ENCODE measurements at regions not wholly inside any gene's neighbourhood (a gene's known extent, or its start where the extent isn't known, plus 50 kb on each side); places are given as distances from the start of the nearest gene placed in this dataset.
"Not testable (repeated sequence)": the region's sequence is repeated elsewhere in the genome, so short reads cannot be mapped to it uniquely, and the experiment has no call there.

DNA sequence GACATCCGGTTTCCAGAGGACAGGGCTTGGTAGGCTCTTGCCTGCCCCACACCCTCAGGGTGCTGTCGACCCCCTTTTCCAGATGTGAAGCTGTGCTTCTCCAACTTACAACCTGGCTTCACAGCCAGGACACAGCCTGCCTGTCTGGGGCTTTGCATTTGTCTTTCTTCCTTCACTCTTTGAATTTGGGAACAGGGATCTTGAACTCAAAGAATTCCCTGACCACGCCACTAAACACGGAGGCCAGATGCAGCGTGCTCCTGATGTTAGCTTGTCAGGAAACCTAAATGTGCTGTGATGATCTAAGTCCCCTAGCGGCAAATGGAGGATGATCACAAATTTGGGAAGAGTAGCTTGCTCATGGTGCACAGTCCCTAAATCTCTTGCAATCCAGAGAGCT lies 244.8 kb upstream of the RGMA start:
- ChIA-PET RAD21 (ENCODE audit: unreplicated experiment) (no interaction called here), POLR2A (no interaction called here), SMC1A (ENCODE audit: uncharacterized antibody, unreplicated experiment) (no interaction called here), CTCF (no interaction called here)
- no peak overlapping the region for H3K4me3 ChIP-seq
- under 1% methylated on average over 6 of the region's 6 CpGs for WGBS (ENCODE audit: insufficient coverage, insufficient replicate concordance, low lambda C conversion rate, missing lambda C conversion rate)
- H3K9me3 ChIP-seq (replicated peaks; ENCODE audit: control insufficient read depth, insufficient read depth, low read length), result no peaks in the 10 kb centered on the region
- H3K4me2 ChIP-seq (ENCODE audit: control insufficient read depth, insufficient read depth), result no peak overlapping the region
- H3K27me3 ChIP-seq (replicated peaks in 1 of 2; ENCODE audit: control insufficient read depth in 2 of 2, insufficient read depth in 2 of 2, low read length in 1 of 2), result peaks cover 0 to 2% of the 10 kb centered on the region in 2 experiments; a peak in 2 of 4 replicates
- ATAC-seq, result no peak
- TF ChIP-seq, protein P1, sequence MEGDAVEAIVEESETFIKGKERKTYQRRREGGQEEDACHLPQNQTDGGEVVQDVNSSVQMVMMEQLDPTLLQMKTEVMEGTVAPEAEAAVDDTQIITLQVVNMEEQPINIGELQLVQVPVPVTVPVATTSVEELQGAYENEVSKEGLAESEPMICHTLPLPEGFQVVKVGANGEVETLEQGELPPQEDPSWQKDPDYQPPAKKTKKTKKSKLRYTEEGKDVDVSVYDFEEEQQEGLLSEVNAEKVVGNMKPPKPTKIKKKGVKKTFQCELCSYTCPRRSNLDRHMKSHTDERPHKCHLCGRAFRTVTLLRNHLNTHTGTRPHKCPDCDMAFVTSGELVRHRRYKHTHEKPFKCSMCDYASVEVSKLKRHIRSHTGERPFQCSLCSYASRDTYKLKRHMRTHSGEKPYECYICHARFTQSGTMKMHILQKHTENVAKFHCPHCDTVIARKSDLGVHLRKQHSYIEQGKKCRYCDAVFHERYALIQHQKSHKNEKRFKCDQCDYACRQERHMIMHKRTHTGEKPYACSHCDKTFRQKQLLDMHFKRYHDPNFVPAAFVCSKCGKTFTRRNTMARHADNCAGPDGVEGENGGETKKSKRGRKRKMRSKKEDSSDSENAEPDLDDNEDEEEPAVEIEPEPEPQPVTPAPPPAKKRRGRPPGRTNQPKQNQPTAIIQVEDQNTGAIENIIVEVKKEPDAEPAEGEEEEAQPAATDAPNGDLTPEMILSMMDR (IDR thresholded peaks at IDR 0.05 in 2 of 3, conservative IDR thresholded peaks at IDR 0.05 in 1 of 3; ENCODE audit: control insufficient read depth in 2 of 3, extremely low read depth in 1 of 3, insufficient read depth in 1 of 3, low read depth in 3 of 3, low read length in 3 of 3), result peak in 1 of 3 experiments; percentile 12; a peak in 1 of 6 replicates
- TF ChIP-seq, protein P2, sequence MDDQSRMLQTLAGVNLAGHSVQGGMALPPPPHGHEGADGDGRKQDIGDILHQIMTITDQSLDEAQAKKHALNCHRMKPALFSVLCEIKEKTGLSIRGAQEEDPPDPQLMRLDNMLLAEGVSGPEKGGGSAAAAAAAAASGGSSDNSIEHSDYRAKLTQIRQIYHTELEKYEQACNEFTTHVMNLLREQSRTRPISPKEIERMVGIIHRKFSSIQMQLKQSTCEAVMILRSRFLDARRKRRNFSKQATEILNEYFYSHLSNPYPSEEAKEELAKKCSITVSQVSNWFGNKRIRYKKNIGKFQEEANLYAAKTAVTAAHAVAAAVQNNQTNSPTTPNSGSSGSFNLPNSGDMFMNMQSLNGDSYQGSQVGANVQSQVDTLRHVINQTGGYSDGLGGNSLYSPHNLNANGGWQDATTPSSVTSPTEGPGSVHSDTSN (IDR thresholded peaks at IDR 0.05; ENCODE audit: insufficient replicate concordance, low read depth, low read length), result no peak
- no peak overlapping the region for H3K9ac ChIP-seq (ENCODE audit: control insufficient read depth, insufficient read depth, low read length)
- FAIRE-seq, result no peak
- H2AFZ ChIP-seq (ENCODE audit: control insufficient read depth, low read depth, low read length), result no peak overlapping the region
- no peak overlapping the region for H3K27ac ChIP-seq (ENCODE audit: control insufficient read depth, insufficient read depth)
- intact Hi-C loops (cut with micrococcal nuclease; ENCODE audit: unreplicated experiment), result no loop called here
- no peaks in the 10 kb centered on the region for H3K79me2 ChIP-seq (ENCODE audit: control insufficient read depth, insufficient read depth, low read length)
- no TSS peak for BruUV-seq (replicated peaks)
- no peak for DNase-seq (ENCODE audit: low read depth, low spot score)
- H3K36me3 ChIP-seq (ENCODE audit: control insufficient read depth in 2 of 2, insufficient read depth in 2 of 2, low read length in 1 of 2), result no peaks in the 10 kb centered on the region
- in situ Hi-C loops (cut with MboI), result no loop called here
- no peaks in the 10 kb centered on the region for H4K20me1 ChIP-seq (ENCODE audit: control insufficient read depth, insufficient read depth)
- H3K4me1 ChIP-seq (ENCODE audit: control insufficient read depth, insufficient read depth, low read length), result no peaks in the 10 kb centered on the region

DNA sequence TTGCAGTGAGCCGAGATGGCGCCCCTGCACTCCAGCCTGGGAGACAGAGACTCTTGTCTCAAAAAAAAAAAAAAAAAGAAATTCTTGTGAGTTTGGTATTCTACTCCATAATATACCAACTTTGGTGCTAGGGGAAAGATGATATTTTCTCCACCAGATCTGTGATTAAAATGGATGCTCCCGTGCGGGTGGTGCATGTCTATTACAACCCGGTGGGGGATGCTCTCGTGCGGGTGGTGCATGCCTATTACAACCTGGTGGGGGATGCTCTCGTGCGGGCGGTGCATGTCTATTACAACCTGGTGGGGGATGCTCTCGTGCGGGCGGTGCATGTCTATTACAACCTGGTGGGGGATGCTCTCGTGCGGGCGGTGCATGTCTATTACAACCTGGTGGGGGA lies 244.1 kb upstream of the RGMA start:
- CTCF ChIA-PET; H3K79me2 ChIP-seq (ENCODE audit: control insufficient read depth, insufficient read depth, low read length); H3K9ac ChIP-seq (ENCODE audit: control insufficient read depth, insufficient read depth, low read length); SMC1A ChIA-PET (ENCODE audit: uncharacterized antibody, unreplicated experiment); H3K27me3 ChIP-seq (replicated peaks in 1 of 2; ENCODE audit: control insufficient read depth in 2 of 2, insufficient read depth in 2 of 2, low read length in 1 of 2); ATAC-seq; POLR2A ChIA-PET; H3K4me1 ChIP-seq (ENCODE audit: control insufficient read depth, insufficient read depth, low read length); intact Hi-C loops (cut with micrococcal nuclease; ENCODE audit: unreplicated experiment); in situ Hi-C loops (cut with MboI); H3K4me2 ChIP-seq (ENCODE audit: control insufficient read depth, insufficient read depth); H3K9me3 ChIP-seq (replicated peaks; ENCODE audit: control insufficient read depth, insufficient read depth, low read length); H4K20me1 ChIP-seq (ENCODE audit: control insufficient read depth, insufficient read depth); BruUV-seq (replicated peaks); H2AFZ ChIP-seq (ENCODE audit: control insufficient read depth, low read depth, low read length); H3K36me3 ChIP-seq (ENCODE audit: control insufficient read depth in 2 of 2, insufficient read depth in 2 of 2, low read length in 1 of 2); H3K4me3 ChIP-seq; RAD21 ChIA-PET (ENCODE audit: unreplicated experiment); FAIRE-seq; H3K27ac ChIP-seq (ENCODE audit: control insufficient read depth, insufficient read depth); DNase-seq (ENCODE audit: low read depth, low spot score): not testable (repeated sequence)
- 22% methylated on average over 12 of the region's 16 CpGs for WGBS (ENCODE audit: insufficient coverage, insufficient replicate concordance, low lambda C conversion rate, missing lambda C conversion rate)

Data from GM12878 (cell line).